Cardiac muscle cell (in vitro differentiated cells and primary cell): ENCODE measurements at regions not wholly inside any gene's neighbourhood (a gene's known extent, or its start where the extent isn't known, plus 50 kb on each side); places are given as distances from the start of the nearest gene placed in this dataset.

Source experiments
- DNase-seq, 2 donors: peaks; one replicate each; pipeline versions ENCODE4 v3.0.0 to v3.0.0-alpha.2; 2010 to 2017; ENCODE audit warnings: low read depth in 1 of 2, low spot score in 1 of 2
- H3K27ac ChIP-seq: fragments of 200-600 bp; sonication (generic); 2 replicates; pipeline ENCODE4 v1.5.1; 2016
- H3K27me3 ChIP-seq: fragments of 200-600 bp; sonication (generic); 2 replicates; pipeline ENCODE4 v1.6.0; 2016; ENCODE audit warnings: control low read depth
- H3K36me3 ChIP-seq: fragments of 200-600 bp; sonication (generic); 2 replicates; pipeline ENCODE4 v1.5.1; 2016; ENCODE audit warnings: control low read depth
- H3K4me1 ChIP-seq: fragments of 200-600 bp; sonication (generic); 2 replicates; pipeline ENCODE4 v1.8.1; 2017; ENCODE audit warnings: low read depth, mild to moderate bottlenecking, mixed run types
- H3K4me3 ChIP-seq: fragments of 200-600 bp; sonication (generic); 2 replicates; pipeline ENCODE4 v1.5.1; 2016; ENCODE audit warnings: mild to moderate bottlenecking
- H3K9me3 ChIP-seq: fragments of 200-600 bp; sonication (generic); 2 replicates; pipeline ENCODE4 v1.5.1; 2017; ENCODE audit warnings: low read depth, mild to moderate bottlenecking, control low read depth
- TF ChIP-seq, protein P1 (sequence below): IDR thresholded peaks from 2 replicates; pipeline ENCODE4 v1.5.1; 2012; ENCODE audit warnings: low read depth, mild to moderate bottlenecking, low read length

DNA sequence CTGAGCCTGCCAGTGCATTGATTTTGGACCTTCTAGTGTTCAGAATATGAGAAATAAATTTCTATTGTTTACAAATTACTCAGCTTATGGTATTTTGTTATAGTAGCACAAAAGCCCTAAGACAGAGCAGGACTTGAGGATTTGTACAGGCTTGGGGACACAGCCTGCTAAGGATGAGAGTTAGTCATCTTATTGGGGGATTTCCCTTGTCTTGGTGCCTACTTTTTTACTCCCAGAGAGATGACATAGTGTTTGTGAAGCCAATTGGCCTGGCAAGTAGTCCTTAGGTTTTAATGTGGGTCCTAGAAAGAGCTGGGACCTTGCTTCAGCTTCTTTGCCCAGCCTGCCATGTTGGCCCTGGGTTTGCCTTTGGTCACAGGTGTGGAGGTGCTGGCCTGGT lies 364.0 kb downstream of the REEP3 start:
- no peaks in the 10 kb centered on the region for H3K4me1 ChIP-seq
- H3K27ac ChIP-seq, result no peak overlapping the region
- TF ChIP-seq, protein P1, sequence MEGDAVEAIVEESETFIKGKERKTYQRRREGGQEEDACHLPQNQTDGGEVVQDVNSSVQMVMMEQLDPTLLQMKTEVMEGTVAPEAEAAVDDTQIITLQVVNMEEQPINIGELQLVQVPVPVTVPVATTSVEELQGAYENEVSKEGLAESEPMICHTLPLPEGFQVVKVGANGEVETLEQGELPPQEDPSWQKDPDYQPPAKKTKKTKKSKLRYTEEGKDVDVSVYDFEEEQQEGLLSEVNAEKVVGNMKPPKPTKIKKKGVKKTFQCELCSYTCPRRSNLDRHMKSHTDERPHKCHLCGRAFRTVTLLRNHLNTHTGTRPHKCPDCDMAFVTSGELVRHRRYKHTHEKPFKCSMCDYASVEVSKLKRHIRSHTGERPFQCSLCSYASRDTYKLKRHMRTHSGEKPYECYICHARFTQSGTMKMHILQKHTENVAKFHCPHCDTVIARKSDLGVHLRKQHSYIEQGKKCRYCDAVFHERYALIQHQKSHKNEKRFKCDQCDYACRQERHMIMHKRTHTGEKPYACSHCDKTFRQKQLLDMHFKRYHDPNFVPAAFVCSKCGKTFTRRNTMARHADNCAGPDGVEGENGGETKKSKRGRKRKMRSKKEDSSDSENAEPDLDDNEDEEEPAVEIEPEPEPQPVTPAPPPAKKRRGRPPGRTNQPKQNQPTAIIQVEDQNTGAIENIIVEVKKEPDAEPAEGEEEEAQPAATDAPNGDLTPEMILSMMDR, result no peak
- no peak for DNase-seq
- H3K9me3 ChIP-seq, result no peaks in the 10 kb centered on the region
- no peaks in the 10 kb centered on the region for H3K36me3 ChIP-seq
- H3K4me3 ChIP-seq, result no peak overlapping the region
- H3K27me3 ChIP-seq, result no peaks in the 10 kb centered on the region

GRCh38 chr10:63886281-63887022 lies 365.3 kb downstream of the REEP3 start:
- DNase-seq, result no peak
- Histone ChIP-seq H3K27me3 (no peaks in the 10 kb centered on the region), H3K4me3 (no peak overlapping the region), H3K9me3 (no peaks in the 10 kb centered on the region), H3K4me1 (no peaks in the 10 kb centered on the region), H3K36me3 (no peaks in the 10 kb centered on the region), H3K27ac (no peak overlapping the region)
- TF ChIP-seq, protein P1, result no peak

DNA sequence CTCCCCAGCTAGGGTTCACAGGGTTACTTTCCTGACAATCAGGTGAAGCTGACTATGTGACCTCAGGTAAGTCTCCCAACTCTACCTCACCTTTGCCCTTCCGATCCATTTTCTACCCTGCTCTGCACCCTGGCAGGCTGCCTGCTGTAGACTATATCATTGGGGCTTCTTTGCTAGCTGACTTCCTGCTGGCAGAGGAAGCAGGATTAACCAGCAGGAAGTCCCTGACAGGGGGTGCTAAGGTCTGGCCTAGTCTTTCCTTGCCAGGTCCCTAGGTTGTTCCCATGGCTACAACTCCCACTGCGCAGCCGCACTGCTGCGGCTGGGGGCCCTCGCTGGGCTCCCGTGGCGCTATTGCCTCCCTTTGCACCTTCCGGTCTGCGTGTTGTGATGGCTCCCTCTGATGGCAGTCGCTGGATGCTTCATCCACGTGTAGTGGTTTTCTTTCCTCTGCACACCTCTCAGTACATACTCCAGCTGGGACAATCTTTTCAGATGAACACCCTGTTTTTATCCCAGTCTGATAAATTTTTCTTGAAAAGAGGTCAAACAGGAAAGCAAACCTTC lies 365.9 kb downstream of the REEP3 start:
- Histone ChIP-seq H3K4me3 (no peak overlapping the region), H3K9me3 (no peaks in the 10 kb centered on the region), H3K27ac (no peak overlapping the region), H3K27me3 (no peaks in the 10 kb centered on the region), H3K36me3 (no peaks in the 10 kb centered on the region), H3K4me1 (no peaks in the 10 kb centered on the region)
- TF ChIP-seq, protein P1, result peak; percentile 4
- peak in 1 of 2 donors; percentile 5 for DNase-seq

DNA sequence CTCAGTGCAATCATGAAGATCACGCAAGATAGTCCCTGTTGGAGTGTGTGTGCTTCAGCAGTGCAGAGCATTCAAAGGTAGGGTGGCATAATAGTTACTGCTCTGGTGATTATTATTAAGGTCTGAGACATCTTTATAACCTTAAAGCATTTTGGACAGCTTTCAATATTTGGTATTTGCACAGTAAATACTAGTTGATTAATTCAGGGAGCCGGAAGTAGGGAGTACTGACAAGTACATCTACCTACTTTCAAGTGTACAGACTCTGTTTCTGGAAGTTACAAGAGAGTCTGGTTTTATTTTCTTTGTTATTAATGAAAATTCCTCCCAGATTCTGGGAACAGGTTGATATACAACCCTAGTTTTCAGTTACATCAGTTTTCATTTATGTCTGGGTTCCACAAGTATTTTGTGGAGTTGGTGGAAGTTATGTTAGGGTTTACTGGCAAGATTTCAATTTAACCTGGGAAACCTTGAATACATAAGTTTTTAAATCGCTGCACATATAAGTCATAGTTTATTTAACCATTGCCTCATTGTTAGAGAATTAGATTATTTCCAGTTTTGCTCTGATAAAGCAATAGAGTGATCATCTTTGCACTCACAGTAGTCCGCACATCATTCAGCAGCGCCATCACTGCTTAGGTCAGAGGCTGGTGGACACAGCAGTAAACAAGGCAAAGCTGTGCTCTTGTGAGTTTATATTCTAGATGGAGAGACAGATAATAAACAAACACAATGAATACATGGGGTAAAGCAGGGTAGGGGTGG lies 366.6 kb downstream of the REEP3 start:
- no peak for DNase-seq
- Histone ChIP-seq H3K27ac (no peak overlapping the region), H3K4me1 (no peaks in the 10 kb centered on the region), H3K4me3 (no peak overlapping the region), H3K27me3 (no peaks in the 10 kb centered on the region), H3K9me3 (no peaks in the 10 kb centered on the region), H3K36me3 (no peaks in the 10 kb centered on the region)
- TF ChIP-seq, protein P1, result no peak

GRCh38 chr10:63889803-63890202 lies 368.6 kb downstream of the REEP3 start:
- no peak for DNase-seq
- no peaks in the 10 kb centered on the region for H3K4me1 ChIP-seq
- TF ChIP-seq, protein P1, result no peak
- H3K27ac ChIP-seq, result no peak overlapping the region
- H3K9me3 ChIP-seq, result no peaks in the 10 kb centered on the region
- H3K36me3 ChIP-seq, result no peaks in the 10 kb centered on the region
- no peaks in the 10 kb centered on the region for H3K27me3 ChIP-seq
- H3K4me3 ChIP-seq, result no peak overlapping the region
